Thyroid gland (tissue), 4 donors: ENCODE measurements at regions not wholly inside any gene's neighbourhood (a gene's known extent, or its start where the extent isn't known, plus 50 kb on each side); places are given as distances from the start of the nearest gene placed in this dataset.

Experiments
- DNase-seq, 2 donors: peaks; one replicate each; pipeline ENCODE4 v3.0.0-alpha.2; 2019
- H3K27ac ChIP-seq, 3 donors: fragments of 200-600 bp; sonication (generic); 1 replicate in 2 of 3; 2 replicates in 1 of 3; pipeline ENCODE4 v1.5.1; 2016 to 2019; ENCODE audit warnings: mild to moderate bottlenecking in 1 of 3, moderate library complexity in 1 of 3
- H3K27me3 ChIP-seq: fragments of 200-600 bp; sonication (generic); one replicate; pipeline ENCODE4 v1.5.1; 2019
- H3K36me3 ChIP-seq, 2 donors: fragments of 200-600 bp; sonication (generic); one replicate each; pipeline ENCODE4 v1.5.1; 2016 to 2019
- H3K4me1 ChIP-seq, 2 donors: fragments of 200-600 bp; sonication (generic); one replicate each; pipeline ENCODE4 v1.5.1; 2017 to 2019
- H3K4me3 ChIP-seq, 3 donors: fragments of 200-600 bp; sonication (generic); replicated peaks in 1 of 3; 1 replicate in 2 of 3; 2 replicates in 1 of 3; pipeline ENCODE4 v1.5.1; 2016; ENCODE audit warnings: mild to moderate bottlenecking in 1 of 3
- H3K9me3 ChIP-seq: fragments of 200-600 bp; sonication (generic); one replicate; pipeline ENCODE4 v1.5.1; 2017
- POLR2A ChIP-seq, 2 donors: fragments of 450-650 bp; IDR thresholded peaks; one replicate each; pipeline ENCODE4 v1.6.1; 2017; ENCODE audit warnings: antibody characterized with exemption in 2 of 2, mild to moderate bottlenecking in 2 of 2, moderate library complexity in 1 of 2
- WGBS, 2 donors: methylation state at CpG; one replicate each; pipeline ENCODE4 v1.1.5; 2017; 5-methylcytosine and 5-hydroxymethylcytosine counted together
- intact Hi-C: fragments of 100-400 bp; cut with DNase I; formaldehyde crosslinking; loops from one replicate; pipeline ENCODE4 v1.15.1; 2023
- TF ChIP-seq, protein P1 (sequence below), 6 experiments: fragments of 200-600 bp in 3 of 6; fragments of 450-650 bp in 3 of 6; sonication (generic) in 3 of 6; IDR thresholded peaks; one replicate each; pipeline ENCODE4 v1.5.1; 2016 to 2019; ENCODE audit warnings: antibody characterized with exemption in 6 of 6, mild to moderate bottlenecking in 2 of 6, inconsistent platforms in 1 of 6, moderate library complexity in 1 of 6

DNA sequence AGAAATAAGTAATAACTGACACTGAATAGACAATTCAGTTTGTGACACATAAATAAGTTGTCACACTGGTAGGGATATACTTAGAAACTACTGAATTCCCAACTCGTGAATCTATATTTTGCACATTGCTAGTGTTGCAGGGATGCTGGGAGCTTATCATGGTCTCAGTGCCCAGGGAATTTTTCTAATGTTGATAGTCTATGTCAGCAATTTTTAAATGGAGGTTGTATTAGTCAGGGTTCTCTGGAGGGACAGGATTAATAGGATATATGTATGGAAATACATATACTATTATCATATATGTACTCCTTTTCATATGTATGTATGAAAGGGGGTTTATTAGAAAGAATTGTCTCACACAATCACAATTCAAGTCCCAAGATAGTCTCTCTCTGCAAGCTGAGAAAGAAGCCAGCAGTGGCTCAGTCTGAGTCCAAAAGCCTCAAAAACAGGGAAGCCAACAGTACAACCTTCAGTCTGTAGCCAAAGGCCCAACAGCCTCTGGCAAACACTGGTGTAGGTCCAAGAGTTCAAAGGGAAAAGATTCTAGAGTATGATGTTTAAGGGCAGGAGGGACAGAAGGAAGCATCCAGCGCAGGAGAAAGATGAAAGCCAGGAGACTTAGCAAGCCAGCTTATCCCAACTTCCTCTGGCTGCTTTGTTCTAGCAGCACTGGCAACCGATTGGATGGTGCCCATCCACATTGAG is 980.9 kb upstream of the GJE1 start:
- intact Hi-C loops = no loop called here
- Histone ChIP-seq H3K4me3 (no peak overlapping the region), H3K9me3 (no peaks in the 10 kb centered on the region), H3K4me1 (no peaks in the 10 kb centered on the region), H3K27ac (no peak overlapping the region), H3K27me3 (no peaks in the 10 kb centered on the region), H3K36me3 (no peaks in the 10 kb centered on the region)
- no peak for DNase-seq
- TF ChIP-seq POLR2A (IDR thresholded peaks at IDR 0.05) = no peak
- TF ChIP-seq, protein P1, sequence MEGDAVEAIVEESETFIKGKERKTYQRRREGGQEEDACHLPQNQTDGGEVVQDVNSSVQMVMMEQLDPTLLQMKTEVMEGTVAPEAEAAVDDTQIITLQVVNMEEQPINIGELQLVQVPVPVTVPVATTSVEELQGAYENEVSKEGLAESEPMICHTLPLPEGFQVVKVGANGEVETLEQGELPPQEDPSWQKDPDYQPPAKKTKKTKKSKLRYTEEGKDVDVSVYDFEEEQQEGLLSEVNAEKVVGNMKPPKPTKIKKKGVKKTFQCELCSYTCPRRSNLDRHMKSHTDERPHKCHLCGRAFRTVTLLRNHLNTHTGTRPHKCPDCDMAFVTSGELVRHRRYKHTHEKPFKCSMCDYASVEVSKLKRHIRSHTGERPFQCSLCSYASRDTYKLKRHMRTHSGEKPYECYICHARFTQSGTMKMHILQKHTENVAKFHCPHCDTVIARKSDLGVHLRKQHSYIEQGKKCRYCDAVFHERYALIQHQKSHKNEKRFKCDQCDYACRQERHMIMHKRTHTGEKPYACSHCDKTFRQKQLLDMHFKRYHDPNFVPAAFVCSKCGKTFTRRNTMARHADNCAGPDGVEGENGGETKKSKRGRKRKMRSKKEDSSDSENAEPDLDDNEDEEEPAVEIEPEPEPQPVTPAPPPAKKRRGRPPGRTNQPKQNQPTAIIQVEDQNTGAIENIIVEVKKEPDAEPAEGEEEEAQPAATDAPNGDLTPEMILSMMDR (IDR thresholded peaks at IDR 0.05) = no peak
- 55 to 84% methylated on average over 3 of the region's 3 CpGs for WGBS, 2 donors

DNA sequence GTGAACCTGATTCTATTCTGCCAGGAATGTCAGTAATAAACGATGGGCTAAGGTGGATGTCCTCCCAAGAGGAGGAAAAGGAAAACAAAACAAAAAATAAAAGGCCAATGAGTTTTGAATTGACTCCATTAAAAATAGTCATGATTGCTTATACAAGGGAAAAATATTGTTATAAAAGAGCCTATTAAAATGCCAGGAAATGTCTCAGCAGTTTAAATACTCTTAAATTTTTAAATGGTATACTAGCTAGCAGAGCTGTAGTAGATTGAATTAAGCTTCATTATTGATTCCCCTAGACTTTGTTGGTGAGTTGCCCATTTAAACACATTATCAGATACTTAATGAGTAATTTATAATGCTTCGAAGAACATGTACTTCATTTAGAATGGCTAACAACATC is 990.9 kb upstream of the GJE1 start:
- 61 to 65% methylated on average over 2 of the region's 2 CpGs for WGBS, 2 donors

DNA sequence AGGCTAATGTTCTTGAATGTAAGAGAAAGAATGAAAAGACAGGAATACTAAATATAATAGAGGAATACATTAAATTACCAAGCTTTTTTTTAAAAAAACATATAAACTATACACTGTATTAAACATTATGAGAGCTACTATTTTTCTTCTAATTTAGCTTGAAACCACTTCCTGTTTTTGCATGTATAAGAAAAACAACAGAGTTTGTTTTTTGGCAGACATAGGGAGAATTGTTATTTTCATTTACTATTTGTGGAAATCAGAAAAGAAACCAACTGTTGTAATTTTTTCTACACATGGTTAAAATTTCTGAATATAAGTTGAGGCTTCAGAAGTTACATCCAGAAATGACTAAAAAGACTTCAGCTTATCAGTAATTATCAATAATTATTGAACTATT is 991.8 kb upstream of the GJE1 start:
- TF ChIP-seq POLR2A (IDR thresholded peaks at IDR 0.05) = no peak
- TF ChIP-seq, protein P1 (IDR thresholded peaks at IDR 0.05) = no peak
- H3K36me3 ChIP-seq = no peaks in the 10 kb centered on the region
- H3K4me3 ChIP-seq = no peak overlapping the region
- no peak overlapping the region for H3K27ac ChIP-seq
- no peaks in the 10 kb centered on the region for H3K4me1 ChIP-seq
- no peaks in the 10 kb centered on the region for H3K27me3 ChIP-seq
- no peak for DNase-seq
- H3K9me3 ChIP-seq = no peaks in the 10 kb centered on the region
- intact Hi-C loops = no loop called here

More for the DNA sequence above, 990.9 kb upstream of the GJE1 start:
- Histone ChIP-seq H3K4me3 (no peak overlapping the region), H3K27me3 (no peaks in the 10 kb centered on the region), H3K27ac (no peak overlapping the region), H3K4me1 (no peaks in the 10 kb centered on the region), H3K9me3 (no peaks in the 10 kb centered on the region), H3K36me3 (no peaks in the 10 kb centered on the region)
- intact Hi-C loops = no loop called here
- no peak for TF ChIP-seq POLR2A (IDR thresholded peaks at IDR 0.05)
- TF ChIP-seq, protein P1 (IDR thresholded peaks at IDR 0.05) = no peak
- no peak for DNase-seq

DNA sequence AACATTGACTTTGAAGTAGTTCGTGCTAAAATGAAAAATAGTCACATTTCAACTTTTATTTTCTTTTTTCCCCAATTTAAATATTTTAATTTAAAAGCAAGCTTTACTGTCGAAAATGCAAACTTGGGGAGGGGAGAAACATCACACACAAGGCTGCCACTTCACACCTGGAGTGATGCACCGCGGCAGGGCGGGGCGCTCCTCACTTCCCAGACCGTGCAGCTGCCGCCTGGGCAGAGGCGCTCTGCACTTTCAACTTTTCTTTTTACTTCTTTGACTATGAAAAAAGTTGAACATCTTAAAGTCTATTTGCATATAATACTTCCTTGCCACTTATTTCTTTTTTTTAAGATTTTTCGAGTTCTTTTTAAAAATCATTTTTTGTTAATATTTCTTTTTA is 993.3 kb upstream of the GJE1 start:
- Histone ChIP-seq H3K9me3 (no peaks in the 10 kb centered on the region), H3K36me3 (no peaks in the 10 kb centered on the region), H3K4me1 (no peaks in the 10 kb centered on the region), H3K27me3 (no peaks in the 10 kb centered on the region), H3K4me3 (no peak overlapping the region), H3K27ac (no peak overlapping the region)
- DNase-seq = no peak
- TF ChIP-seq, protein P1 (IDR thresholded peaks at IDR 0.05) = no peak
- TF ChIP-seq POLR2A (IDR thresholded peaks at IDR 0.05) = no peak
- 92 to 96% methylated on average over 10 of the region's 10 CpGs for WGBS, 2 donors
- intact Hi-C loops = no loop called here

DNA sequence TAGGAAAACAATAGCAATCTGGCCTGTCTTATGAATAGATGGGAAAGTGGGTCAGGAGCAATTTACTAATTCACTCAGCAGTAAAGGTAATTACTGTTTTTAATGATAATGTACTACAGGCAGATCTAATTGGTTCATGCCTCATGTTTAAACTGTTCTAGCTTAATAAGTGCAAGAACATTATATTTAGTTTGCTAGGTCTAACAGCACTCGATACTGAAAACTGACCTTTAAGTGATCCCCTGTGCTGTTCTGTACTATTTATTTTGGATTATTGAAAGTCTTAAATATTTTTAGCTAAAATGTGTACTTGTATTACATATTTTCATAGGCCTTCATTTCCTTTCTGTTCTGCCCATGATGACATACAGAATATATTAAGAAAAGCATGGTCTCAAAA is 998.0 kb upstream of the GJE1 start:
- TF ChIP-seq, protein P1 (IDR thresholded peaks at IDR 0.05) = no peak
- TF ChIP-seq POLR2A (IDR thresholded peaks at IDR 0.05) = no peak
- WGBS, 2 donors = 68 to 74% methylated on average over 1 of the region's 1 CpG
- Histone ChIP-seq H3K36me3 (no peaks in the 10 kb centered on the region), H3K27me3 (no peaks in the 10 kb centered on the region), H3K4me3 (no peak overlapping the region), H3K27ac (no peak overlapping the region), H3K9me3 (no peaks in the 10 kb centered on the region), H3K4me1 (no peaks in the 10 kb centered on the region)
- no peak for DNase-seq
- intact Hi-C loops = no loop called here
